T-helper 1 cell treated with Interleukin-12 subunit alpha and Interleukin-12 subunit beta and Interleukin-4 antibody, amounts not matched to agents 30 μg/mL and 1 μg/mL, for 36 hours (primary cell): ENCODE measurements at regions not wholly inside any gene's neighbourhood (a gene's known extent, or its start where the extent isn't known, plus 50 kb on each side); places are given as distances from the start of the nearest gene placed in this dataset.
A peak's percentile ranks its signal among the peaks of the same experiment; 100 is the strongest.

Source experiments
- H3K27ac Mint-ChIP-seq: one replicate; pipeline ENCODE4 v1.8.0; 2021; ENCODE audit warnings: mild to moderate bottlenecking, mixed read lengths
- H3K27me3 Mint-ChIP-seq: one replicate; pipeline ENCODE4 v1.8.0; 2021; ENCODE audit warnings: low read depth, mixed read lengths
- H3K36me3 Mint-ChIP-seq: one replicate; pipeline ENCODE4 v1.8.0; 2021; ENCODE audit warnings: low read depth, mixed read lengths
- H3K4me1 Mint-ChIP-seq: one replicate; pipeline ENCODE4 v1.8.0; 2021; ENCODE audit warnings: low read depth, mixed read lengths
- H3K4me3 Mint-ChIP-seq: one replicate; pipeline ENCODE4 v1.8.0; 2021; ENCODE audit warnings: mild to moderate bottlenecking, moderate library complexity, mixed read lengths
- H3K9me3 Mint-ChIP-seq: one replicate; pipeline ENCODE4 v1.8.0; 2021; ENCODE audit warnings: mixed read lengths

- Mint-ChIP-seq H3K27ac (no peak overlapping the region), H3K27me3 (peaks cover 6% of the 10 kb centered on the region), H3K4me1 (peaks cover 25% of the 10 kb centered on the region), H3K4me3 (no peak overlapping the region), H3K36me3 (no peaks in the 10 kb centered on the region), H3K9me3 (peaks cover 7% of the 10 kb centered on the region)
Observed at GRCh38 chr17:17413215-17413792, 63.5 kb upstream of the MED9 start.

DNA sequence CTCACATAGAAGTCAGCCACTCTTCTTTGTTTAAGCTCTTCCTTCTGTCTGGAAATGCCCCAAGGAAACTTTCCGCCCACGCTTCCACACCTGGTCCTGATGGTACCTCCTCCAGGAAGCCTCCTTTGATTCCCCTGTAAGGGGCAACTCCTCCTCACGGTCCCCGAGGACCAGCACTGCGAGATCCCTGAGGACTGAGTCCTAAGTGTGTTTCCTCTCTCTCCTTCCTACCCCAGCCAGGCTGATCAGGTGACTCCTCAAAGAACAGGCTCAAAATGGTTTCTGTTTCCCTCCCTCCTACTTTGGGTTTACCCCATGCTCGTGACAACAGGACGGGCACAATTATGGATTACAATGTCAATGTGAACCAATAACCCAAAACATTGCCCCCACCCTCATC, 63.0 kb upstream of the MED9 start:
- no peak overlapping the region for H3K4me3 Mint-ChIP-seq
- no peak overlapping the region for H3K27ac Mint-ChIP-seq
- peaks cover 6% of the 10 kb centered on the region for H3K27me3 Mint-ChIP-seq
- H3K4me1 Mint-ChIP-seq: peaks cover 22% of the 10 kb centered on the region
- H3K9me3 Mint-ChIP-seq: peaks cover 7% of the 10 kb centered on the region
- no peaks in the 10 kb centered on the region for H3K36me3 Mint-ChIP-seq

DNA sequence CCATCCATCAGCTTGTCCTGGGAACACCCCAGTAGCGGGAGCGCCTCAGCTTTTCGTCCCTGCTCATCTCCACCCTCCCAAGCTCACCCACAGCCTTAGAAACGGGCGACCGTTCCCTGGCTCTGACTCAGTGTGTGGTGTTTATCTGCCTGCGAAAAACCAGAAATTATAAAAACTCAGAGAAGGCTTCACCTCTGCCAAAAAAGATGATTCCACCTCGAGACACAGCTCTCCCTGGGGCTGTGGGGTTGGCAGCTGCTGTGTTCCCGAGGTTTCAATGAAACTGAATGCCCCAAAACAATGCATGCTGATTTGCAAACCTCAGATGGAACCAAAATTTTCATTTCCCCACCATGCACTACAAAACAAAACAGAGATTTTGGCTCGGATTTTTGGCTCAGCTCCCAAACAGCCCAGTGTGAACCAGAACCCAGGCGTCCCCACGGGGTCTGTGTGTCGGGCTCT, 62.4 kb upstream of the MED9 start:
- peaks cover 6% of the 10 kb centered on the region for H3K27me3 Mint-ChIP-seq
- peaks cover 7% of the 10 kb centered on the region for H3K9me3 Mint-ChIP-seq
- H3K36me3 Mint-ChIP-seq: no peaks in the 10 kb centered on the region
- no peak overlapping the region for H3K4me3 Mint-ChIP-seq
- peaks cover 22% of the 10 kb centered on the region for H3K4me1 Mint-ChIP-seq
- no peak overlapping the region for H3K27ac Mint-ChIP-seq

- no peaks in the 10 kb centered on the region for H3K36me3 Mint-ChIP-seq
- peaks cover 7% of the 10 kb centered on the region for H3K9me3 Mint-ChIP-seq
- H3K27ac Mint-ChIP-seq: no peak overlapping the region
- H3K4me1 Mint-ChIP-seq: peaks cover 19% of the 10 kb centered on the region
- no peak overlapping the region for H3K4me3 Mint-ChIP-seq
- H3K27me3 Mint-ChIP-seq: peaks cover 3% of the 10 kb centered on the region
Observed at GRCh38 chr17:17415006-17415405, 61.8 kb upstream of the MED9 start.

DNA sequence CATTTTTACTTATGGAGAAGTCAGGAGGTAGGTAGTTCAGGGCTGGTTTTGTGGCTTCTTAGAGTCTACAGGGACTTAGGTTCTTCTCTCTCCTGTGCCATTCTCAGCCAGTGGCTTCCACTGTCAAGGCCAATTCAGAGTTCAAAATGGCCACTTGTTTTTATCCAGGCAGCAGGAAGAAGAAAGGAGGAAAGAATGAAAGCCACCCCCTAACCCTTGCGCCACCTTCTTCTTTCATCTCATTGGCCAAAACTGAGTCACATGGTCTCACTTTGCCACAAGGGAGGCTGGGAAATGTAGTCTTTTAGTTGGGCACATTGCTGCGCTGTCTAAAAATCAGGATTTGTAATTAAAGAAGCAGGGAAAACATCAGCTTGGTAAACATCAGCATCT, 60.8 kb upstream of the MED9 start:
- H3K4me1 Mint-ChIP-seq: peaks cover 19% of the 10 kb centered on the region
- peaks cover 3% of the 10 kb centered on the region for H3K27me3 Mint-ChIP-seq
- peak overlapping the region; percentile 46 for H3K27ac Mint-ChIP-seq
- peaks cover 7% of the 10 kb centered on the region for H3K9me3 Mint-ChIP-seq
- H3K4me3 Mint-ChIP-seq: no peak overlapping the region
- no peaks in the 10 kb centered on the region for H3K36me3 Mint-ChIP-seq

GRCh38 chr17:17416400-17417360, 60.1 kb upstream of the MED9 start:
- peak overlapping the region; percentile 46 for H3K27ac Mint-ChIP-seq
- H3K9me3 Mint-ChIP-seq: peaks cover 7% of the 10 kb centered on the region
- H3K4me3 Mint-ChIP-seq: no peak overlapping the region
- H3K36me3 Mint-ChIP-seq: no peaks in the 10 kb centered on the region
- H3K27me3 Mint-ChIP-seq: peaks cover under 1% of the 10 kb centered on the region
- H3K4me1 Mint-ChIP-seq: peaks cover 19% of the 10 kb centered on the region

DNA sequence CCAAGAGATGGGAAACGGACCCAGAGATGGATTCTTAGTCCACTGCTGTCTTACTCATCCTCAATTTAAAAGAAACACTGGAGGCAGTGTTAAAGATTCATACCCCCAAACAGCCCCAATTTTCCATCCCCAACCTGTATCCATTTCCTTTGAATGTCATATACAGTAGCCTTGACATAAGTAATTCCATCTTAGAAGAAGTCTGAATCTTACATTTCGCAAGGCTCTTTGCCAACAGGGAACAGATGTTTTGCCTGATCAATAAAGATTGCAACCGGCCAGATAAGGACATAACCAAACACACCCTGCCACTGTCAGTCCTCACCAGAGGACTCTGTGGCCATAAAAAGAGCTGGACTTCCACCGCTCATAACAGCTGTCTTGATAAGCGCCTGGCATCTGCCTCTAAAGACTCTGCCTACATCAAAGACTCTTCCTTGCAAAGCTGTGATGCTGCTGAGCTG, 59.0 kb upstream of the MED9 start:
- no peak overlapping the region for H3K27ac Mint-ChIP-seq

DNA sequence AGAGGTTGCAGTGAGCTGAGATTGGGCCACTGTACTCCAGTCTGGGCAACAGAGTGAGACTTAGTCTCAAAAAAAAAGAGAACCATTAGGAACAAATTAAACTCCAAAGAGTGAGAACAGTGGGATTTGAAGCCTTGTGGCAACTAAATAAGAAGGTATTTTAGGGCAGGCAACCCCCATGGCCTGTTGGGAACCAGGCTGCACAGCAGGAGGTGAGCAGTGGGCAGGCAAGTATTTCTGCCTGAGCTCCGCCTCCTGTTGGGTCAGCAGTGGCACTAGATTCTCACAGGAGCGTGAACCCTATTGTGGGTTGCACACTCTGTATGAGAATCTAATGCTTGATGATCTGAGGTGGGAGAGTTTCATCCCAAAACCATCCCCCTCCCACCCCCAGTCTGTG, 57.6 kb upstream of the MED9 start:
- Mint-ChIP-seq H3K4me3 (no peak overlapping the region), H3K36me3 (no peaks in the 10 kb centered on the region), H3K4me1 (peaks cover 15% of the 10 kb centered on the region), H3K27ac (no peak overlapping the region), H3K27me3 (no peaks in the 10 kb centered on the region), H3K9me3 (peaks cover 9% of the 10 kb centered on the region)

More for the DNA sequence above, 59.0 kb upstream of the MED9 start:
- Mint-ChIP-seq H3K36me3 (no peaks in the 10 kb centered on the region), H3K4me1 (peaks cover 19% of the 10 kb centered on the region), H3K27me3 (no peaks in the 10 kb centered on the region), H3K9me3 (peaks cover 12% of the 10 kb centered on the region), H3K4me3 (no peak overlapping the region)

DNA sequence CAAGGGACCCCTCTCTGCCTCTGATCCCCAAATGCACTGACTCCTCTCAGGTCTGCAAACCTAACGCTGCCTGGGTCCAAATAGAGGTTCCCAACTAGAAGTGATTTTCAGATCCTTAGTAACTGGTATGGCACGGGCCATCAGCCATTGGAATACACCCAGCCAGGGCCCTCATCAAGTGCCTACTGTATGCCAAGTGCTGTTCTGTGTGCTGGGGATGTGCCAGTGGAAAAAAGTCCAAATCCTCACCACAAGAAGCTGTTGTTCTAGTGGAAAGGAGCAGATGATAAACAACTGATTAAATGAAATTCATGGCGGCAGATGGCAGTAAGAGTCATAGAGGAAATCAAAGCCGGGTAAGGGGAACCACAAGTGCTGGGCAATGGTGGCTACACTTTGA, 57.2 kb upstream of the MED9 start:
- H3K27me3 Mint-ChIP-seq: no peaks in the 10 kb centered on the region
- no peaks in the 10 kb centered on the region for H3K36me3 Mint-ChIP-seq
- peaks cover 15% of the 10 kb centered on the region for H3K4me1 Mint-ChIP-seq
- H3K27ac Mint-ChIP-seq: no peak overlapping the region
- peaks cover 9% of the 10 kb centered on the region for H3K9me3 Mint-ChIP-seq
- no peak overlapping the region for H3K4me3 Mint-ChIP-seq

DNA sequence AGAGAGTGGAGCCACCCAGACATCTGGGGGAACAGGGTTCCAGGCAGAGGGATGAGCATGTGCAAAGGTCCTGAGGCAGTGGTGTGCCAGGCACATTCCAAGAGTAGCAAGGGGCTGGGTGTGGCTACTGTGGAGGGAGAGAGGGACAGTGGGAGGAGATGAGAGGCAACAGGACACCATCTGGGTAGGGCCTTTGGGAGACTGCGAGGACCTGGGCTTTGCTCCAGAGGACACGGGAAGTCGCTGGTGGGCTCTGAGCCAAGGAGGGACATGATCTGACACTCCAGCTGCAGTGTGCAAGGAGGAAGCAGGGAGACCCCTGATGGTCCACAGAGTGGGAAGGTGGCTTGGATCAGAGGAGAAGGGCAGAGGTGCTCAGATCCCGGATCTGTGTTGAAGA, 56.7 kb upstream of the MED9 start:
- Mint-ChIP-seq H3K27ac (no peak overlapping the region), H3K36me3 (no peaks in the 10 kb centered on the region), H3K9me3 (peaks cover 8% of the 10 kb centered on the region), H3K27me3 (no peaks in the 10 kb centered on the region), H3K4me3 (no peak overlapping the region), H3K4me1 (peaks cover 15% of the 10 kb centered on the region)

- no peaks in the 10 kb centered on the region for H3K27me3 Mint-ChIP-seq
- no peak overlapping the region for H3K27ac Mint-ChIP-seq
- peaks cover 15% of the 10 kb centered on the region for H3K4me1 Mint-ChIP-seq
- peaks cover 6% of the 10 kb centered on the region for H3K9me3 Mint-ChIP-seq
- no peak overlapping the region for H3K4me3 Mint-ChIP-seq
- H3K36me3 Mint-ChIP-seq: no peaks in the 10 kb centered on the region
Observed at GRCh38 chr17:17420561-17421269, 56.1 kb upstream of the MED9 start.

GRCh38 chr17:17421346-17422216, 55.2 kb upstream of the MED9 start:
- no peak overlapping the region for H3K4me3 Mint-ChIP-seq
- H3K9me3 Mint-ChIP-seq: peaks cover 6% of the 10 kb centered on the region
- no peak overlapping the region for H3K27ac Mint-ChIP-seq
- no peaks in the 10 kb centered on the region for H3K27me3 Mint-ChIP-seq
- no peaks in the 10 kb centered on the region for H3K36me3 Mint-ChIP-seq
- peaks cover 6% of the 10 kb centered on the region for H3K4me1 Mint-ChIP-seq

GRCh38 chr17:17422217-17422610, 54.6 kb upstream of the MED9 start:
- H3K4me1 Mint-ChIP-seq: no peaks in the 10 kb centered on the region
- H3K36me3 Mint-ChIP-seq: no peaks in the 10 kb centered on the region
- no peak overlapping the region for H3K4me3 Mint-ChIP-seq
- peaks cover 6% of the 10 kb centered on the region for H3K9me3 Mint-ChIP-seq
- no peak overlapping the region for H3K27ac Mint-ChIP-seq
- no peaks in the 10 kb centered on the region for H3K27me3 Mint-ChIP-seq

GRCh38 chr17:17422641-17423040, 54.2 kb upstream of the MED9 start:
- no peaks in the 10 kb centered on the region for H3K36me3 Mint-ChIP-seq
- H3K27me3 Mint-ChIP-seq: no peaks in the 10 kb centered on the region
- H3K27ac Mint-ChIP-seq: no peak overlapping the region
- H3K4me3 Mint-ChIP-seq: no peak overlapping the region
- H3K4me1 Mint-ChIP-seq: no peaks in the 10 kb centered on the region
- H3K9me3 Mint-ChIP-seq: peaks cover 6% of the 10 kb centered on the region
